ENCODE measurements at regions not wholly inside any gene's neighbourhood (a gene's known extent, or its start where the extent isn't known, plus 50 kb on each side); places are given as distances from the start of the nearest gene placed in this dataset.

- no peak for TF ChIP-seq POLR2AphosphoS5 (IDR thresholded peaks at IDR 0.05; ENCODE audit: low read depth, low read length)
- TF ChIP-seq POLR2A (IDR thresholded peaks at IDR 0.05; ENCODE audit: low read depth, low read length), result no peak
- no peak for TF ChIP-seq TAF1 (IDR thresholded peaks at IDR 0.05; ENCODE audit: borderline replicate concordance, low read depth, low read length)
- no peak for DNase-seq (ENCODE audit: insufficient read length)
- no peak for FAIRE-seq
These were observed 553.6 kb downstream of the NUF2 start for GRCh38 chr1:163875200-163875926.

GRCh38 chr1:163875927-163876320 lies 554.2 kb downstream of the NUF2 start:
- DNase-seq (ENCODE audit: insufficient read length) (no peak), FAIRE-seq (no peak)
- TF ChIP-seq POLR2A (IDR thresholded peaks at IDR 0.05; ENCODE audit: low read depth, low read length) (no peak), TAF1 (IDR thresholded peaks at IDR 0.05; ENCODE audit: borderline replicate concordance, low read depth, low read length) (no peak), POLR2AphosphoS5 (IDR thresholded peaks at IDR 0.05; ENCODE audit: low read depth, low read length) (no peak)

- FAIRE-seq (no peak), DNase-seq (ENCODE audit: insufficient read length) (no peak)
- TF ChIP-seq TAF1 (IDR thresholded peaks at IDR 0.05; ENCODE audit: borderline replicate concordance, low read depth, low read length), result no peak
- TF ChIP-seq POLR2A (IDR thresholded peaks at IDR 0.05; ENCODE audit: low read depth, low read length), result no peak
- no peak for TF ChIP-seq POLR2AphosphoS5 (IDR thresholded peaks at IDR 0.05; ENCODE audit: low read depth, low read length)
These were observed 554.8 kb downstream of the NUF2 start for GRCh38 chr1:163876546-163876945.

GRCh38 chr1:163877016-163877415 lies 555.3 kb downstream of the NUF2 start:
- FAIRE-seq (no peak), DNase-seq (ENCODE audit: insufficient read length) (no peak)

GRCh38 chr1:163885510-163885909 lies 563.8 kb downstream of the NUF2 start:
- DNase-seq (ENCODE audit: insufficient read length) (no peak), FAIRE-seq (no peak)

More at GRCh38 chr1:163877016-163877415, 555.3 kb downstream of the NUF2 start:
- TF ChIP-seq TAF1 (IDR thresholded peaks at IDR 0.05; ENCODE audit: borderline replicate concordance, low read depth, low read length) (no peak), POLR2A (IDR thresholded peaks at IDR 0.05; ENCODE audit: low read depth, low read length) (no peak), POLR2AphosphoS5 (IDR thresholded peaks at IDR 0.05; ENCODE audit: low read depth, low read length) (no peak)

GRCh38 chr1:163896001-163896400 lies 574.2 kb downstream of the NUF2 start:
- TF ChIP-seq TAF1 (IDR thresholded peaks at IDR 0.05; ENCODE audit: borderline replicate concordance, low read depth, low read length) (no peak), POLR2AphosphoS5 (IDR thresholded peaks at IDR 0.05; ENCODE audit: low read depth, low read length) (no peak), POLR2A (IDR thresholded peaks at IDR 0.05; ENCODE audit: low read depth, low read length) (no peak)
- no peak for FAIRE-seq

More at GRCh38 chr1:163885510-163885909, 563.8 kb downstream of the NUF2 start:
- TF ChIP-seq POLR2AphosphoS5 (IDR thresholded peaks at IDR 0.05; ENCODE audit: low read depth, low read length) (no peak), POLR2A (IDR thresholded peaks at IDR 0.05; ENCODE audit: low read depth, low read length) (no peak), TAF1 (IDR thresholded peaks at IDR 0.05; ENCODE audit: borderline replicate concordance, low read depth, low read length) (no peak)

GRCh38 chr1:163897412-163898155 lies 575.8 kb downstream of the NUF2 start:
- FAIRE-seq (no peak), DNase-seq (ENCODE audit: insufficient read length) (no peak)

More at GRCh38 chr1:163896001-163896400, 574.2 kb downstream of the NUF2 start:
- DNase-seq (ENCODE audit: insufficient read length), result no peak

GRCh38 chr1:163906283-163906682 lies 584.5 kb downstream of the NUF2 start:
- no peak for DNase-seq (ENCODE audit: insufficient read length)
- no peak for TF ChIP-seq POLR2AphosphoS5 (IDR thresholded peaks at IDR 0.05; ENCODE audit: low read depth, low read length)
- no peak for TF ChIP-seq POLR2A (IDR thresholded peaks at IDR 0.05; ENCODE audit: low read depth, low read length)
- no peak for TF ChIP-seq TAF1 (IDR thresholded peaks at IDR 0.05; ENCODE audit: borderline replicate concordance, low read depth, low read length)
- FAIRE-seq, result no peak

More at GRCh38 chr1:163897412-163898155, 575.8 kb downstream of the NUF2 start:
- no peak for TF ChIP-seq POLR2AphosphoS5 (IDR thresholded peaks at IDR 0.05; ENCODE audit: low read depth, low read length)

- TF ChIP-seq POLR2A (IDR thresholded peaks at IDR 0.05; ENCODE audit: low read depth, low read length), result no peak
- no peak for TF ChIP-seq TAF1 (IDR thresholded peaks at IDR 0.05; ENCODE audit: borderline replicate concordance, low read depth, low read length)
- no peak for TF ChIP-seq POLR2AphosphoS5 (IDR thresholded peaks at IDR 0.05; ENCODE audit: low read depth, low read length)
- FAIRE-seq (no peak), DNase-seq (ENCODE audit: insufficient read length) (no peak)
These were observed 590.6 kb downstream of the NUF2 start for GRCh38 chr1:163912170-163912884.

- FAIRE-seq (no peak), DNase-seq (ENCODE audit: insufficient read length) (no peak)
- no peak for TF ChIP-seq TAF1 (IDR thresholded peaks at IDR 0.05; ENCODE audit: borderline replicate concordance, low read depth, low read length)
- TF ChIP-seq POLR2AphosphoS5 (IDR thresholded peaks at IDR 0.05; ENCODE audit: low read depth, low read length), result no peak
- no peak for TF ChIP-seq POLR2A (IDR thresholded peaks at IDR 0.05; ENCODE audit: low read depth, low read length)
These were observed 593.1 kb downstream of the NUF2 start for GRCh38 chr1:163914785-163915413.

GRCh38 chr1:163922743-163923201 lies 601.0 kb downstream of the NUF2 start:
- no peak for FAIRE-seq
- no peak for TF ChIP-seq POLR2A (IDR thresholded peaks at IDR 0.05; ENCODE audit: low read depth, low read length)
- no peak for TF ChIP-seq POLR2AphosphoS5 (IDR thresholded peaks at IDR 0.05; ENCODE audit: low read depth, low read length)
- no peak for TF ChIP-seq TAF1 (IDR thresholded peaks at IDR 0.05; ENCODE audit: borderline replicate concordance, low read depth, low read length)
- no peak for DNase-seq (ENCODE audit: insufficient read length)

Data from GM12892 (cell line).